SH-SY5Y (cell line): ENCODE measurements at regions not wholly inside any gene's neighbourhood (a gene's known extent, or its start where the extent isn't known, plus 50 kb on each side); places are given as distances from the start of the nearest gene placed in this dataset.

Experiments used
- GATA2 ChIP-seq: IDR thresholded peaks from 2 replicates; pipeline ENCODE4 v1.6.1; 2011; ENCODE audit warnings: mild to moderate bottlenecking, low read depth, low read length
- GATA3 ChIP-seq: IDR thresholded peaks from 2 replicates; pipeline ENCODE4 v1.6.1; 2011; ENCODE audit warnings: low read depth, mild to moderate bottlenecking, low read length, moderate library complexity

GRCh38 chr1:234958066-234958705, 170.5 kb downstream of the TOMM20 start:
- TF ChIP-seq GATA3 = no peak
- no peak for TF ChIP-seq GATA2
